ENCODE measurements at regions not wholly inside any gene's neighbourhood (a gene's known extent, or its start where the extent isn't known, plus 50 kb on each side); places are given as distances from the start of the nearest gene placed in this dataset.

GRCh38 chr14:38127356-38127755, 80.3 kb upstream of the SSTR1 start:
- Mint-ChIP-seq H3K4me3 (no peak overlapping the region), H3K4me1 (peaks cover 43% of the 10 kb centered on the region), H3K36me3 (no peaks in the 10 kb centered on the region), H3K27me3 (ENCODE audit: low read depth) (no peaks in the 10 kb centered on the region; the same call in 1 of the 2 replicates), H3K27ac (no peak overlapping the region), H3K9me3 (no peaks in the 10 kb centered on the region)
- TF ChIP-seq, protein P1, sequence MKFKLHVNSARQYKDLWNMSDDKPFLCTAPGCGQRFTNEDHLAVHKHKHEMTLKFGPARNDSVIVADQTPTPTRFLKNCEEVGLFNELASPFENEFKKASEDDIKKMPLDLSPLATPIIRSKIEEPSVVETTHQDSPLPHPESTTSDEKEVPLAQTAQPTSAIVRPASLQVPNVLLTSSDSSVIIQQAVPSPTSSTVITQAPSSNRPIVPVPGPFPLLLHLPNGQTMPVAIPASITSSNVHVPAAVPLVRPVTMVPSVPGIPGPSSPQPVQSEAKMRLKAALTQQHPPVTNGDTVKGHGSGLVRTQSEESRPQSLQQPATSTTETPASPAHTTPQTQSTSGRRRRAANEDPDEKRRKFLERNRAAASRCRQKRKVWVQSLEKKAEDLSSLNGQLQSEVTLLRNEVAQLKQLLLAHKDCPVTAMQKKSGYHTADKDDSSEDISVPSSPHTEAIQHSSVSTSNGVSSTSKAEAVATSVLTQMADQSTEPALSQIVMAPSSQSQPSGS (CRISPR knock-in tag; IDR thresholded peaks at IDR 0.05; ENCODE audit: borderline replicate concordance, low read depth), result no peak
- TF ChIP-seq ZMAT4 (CRISPR knock-in tag; IDR thresholded peaks at IDR 0.05) (no peak), AFF4 (CRISPR knock-in tag; IDR thresholded peaks at IDR 0.05; ENCODE audit: borderline replicate concordance) (no peak), SOX15 (CRISPR knock-in tag; IDR thresholded peaks at IDR 0.05) (no peak), ZNF281 (CRISPR knock-in tag; IDR thresholded peaks at IDR 0.05) (no peak)
- TF ChIP-seq, protein P2, sequence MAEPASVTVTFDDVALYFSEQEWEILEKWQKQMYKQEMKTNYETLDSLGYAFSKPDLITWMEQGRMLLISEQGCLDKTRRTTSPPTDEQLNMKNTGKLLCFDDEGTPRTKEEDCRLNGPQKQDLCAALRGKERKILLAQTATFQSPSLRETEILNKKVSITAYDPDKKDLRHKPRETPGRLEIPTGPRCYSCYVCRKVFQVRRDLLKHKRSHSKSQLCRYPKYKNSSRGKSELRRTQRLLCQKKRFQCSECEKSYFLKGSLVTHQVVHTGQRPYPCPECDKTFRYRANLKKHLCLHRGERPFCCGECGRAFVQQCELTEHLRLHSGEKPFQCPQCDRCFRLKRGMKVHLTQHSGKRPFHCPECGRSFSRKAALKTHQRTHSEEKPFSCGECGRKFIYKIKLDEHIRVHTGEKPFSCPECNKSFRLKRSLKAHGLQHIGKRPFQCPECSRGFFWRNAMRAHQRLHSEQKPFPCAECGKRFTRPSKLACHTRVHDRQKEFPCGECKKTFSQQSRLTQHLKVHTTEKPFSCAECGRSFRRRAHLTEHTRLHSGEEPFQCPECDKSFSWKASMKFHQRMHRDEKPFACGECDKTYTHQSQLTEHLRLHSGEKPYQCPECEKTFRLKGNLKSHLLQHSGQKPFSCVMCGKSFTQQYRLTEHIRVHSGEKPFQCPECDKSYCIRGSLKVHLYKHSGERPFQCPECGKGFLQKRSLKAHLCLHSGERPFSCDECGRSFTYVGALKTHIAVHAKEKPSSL (CRISPR knock-in tag; conservative IDR thresholded peaks at IDR 0.05), result no peak
- no peak for DNase-seq (ENCODE audit: low spot score)
- no peak for ATAC-seq
- CTCF ChIA-PET, result no interaction called here
- POLR2A ChIA-PET, result no interaction called here

- ChIA-PET POLR2A (no interaction called here), CTCF (interaction anchor here (1.2 kb wide), 1 partner anchor 253 kb away, joined by 4 read pairs; no protein-coding TSS in a partner anchor)
- Mint-ChIP-seq H3K4me3 (no peak overlapping the region), H3K27ac (no peak overlapping the region), H3K36me3 (no peaks in the 10 kb centered on the region), H3K27me3 (ENCODE audit: low read depth) (no peaks in the 10 kb centered on the region; the same call in 1 of the 2 replicates), H3K4me1 (peaks cover 43% of the 10 kb centered on the region), H3K9me3 (no peaks in the 10 kb centered on the region)
- TF ChIP-seq SMAD3 (CRISPR knock-in tag; IDR thresholded peaks at IDR 0.05; ENCODE audit: borderline replicate concordance) (no peak), SOX15 (CRISPR knock-in tag; IDR thresholded peaks at IDR 0.05) (no peak), TCF7 (CRISPR knock-in tag; IDR thresholded peaks at IDR 0.05; ENCODE audit: low read depth) (no peak), ZNF121 (CRISPR knock-in tag; IDR thresholded peaks at IDR 0.05) (no peak), ZNF416 (CRISPR knock-in tag; IDR thresholded peaks at IDR 0.05) (no peak), GABPB1 (CRISPR knock-in tag; IDR thresholded peaks at IDR 0.05) (no peak), ZNF219 (CRISPR knock-in tag; IDR thresholded peaks at IDR 0.05; ENCODE audit: borderline replicate concordance) (no peak), CREB1 (CRISPR knock-in tag; IDR thresholded peaks at IDR 0.05) (no peak), ZNF232 (CRISPR knock-in tag; IDR thresholded peaks at IDR 0.05) (no peak), ZNF423 (CRISPR knock-in tag; IDR thresholded peaks at IDR 0.05) (no peak), NFE2L1 (CRISPR knock-in tag; IDR thresholded peaks at IDR 0.05) (no peak), NFATC4 (CRISPR knock-in tag; IDR thresholded peaks at IDR 0.05) (no peak), GRHL2 (CRISPR knock-in tag; IDR thresholded peaks at IDR 0.05; ENCODE audit: insufficient replicate concordance, severe bottlenecking) (no peak)
- TF ChIP-seq, protein P3, sequence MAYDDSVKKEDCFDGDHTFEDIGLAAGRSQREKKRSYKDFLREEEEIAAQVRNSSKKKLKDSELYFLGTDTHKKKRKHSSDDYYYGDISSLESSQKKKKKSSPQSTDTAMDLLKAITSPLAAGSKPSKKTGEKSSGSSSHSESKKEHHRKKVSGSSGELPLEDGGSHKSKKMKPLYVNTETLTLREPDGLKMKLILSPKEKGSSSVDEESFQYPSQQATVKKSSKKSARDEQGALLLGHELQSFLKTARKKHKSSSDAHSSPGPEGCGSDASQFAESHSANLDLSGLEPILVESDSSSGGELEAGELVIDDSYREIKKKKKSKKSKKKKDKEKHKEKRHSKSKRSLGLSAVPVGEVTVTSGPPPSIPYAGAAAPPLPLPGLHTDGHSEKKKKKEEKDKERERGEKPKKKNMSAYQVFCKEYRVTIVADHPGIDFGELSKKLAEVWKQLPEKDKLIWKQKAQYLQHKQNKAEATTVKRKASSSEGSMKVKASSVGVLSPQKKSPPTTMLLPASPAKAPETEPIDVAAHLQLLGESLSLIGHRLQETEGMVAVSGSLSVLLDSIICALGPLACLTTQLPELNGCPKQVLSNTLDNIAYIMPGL (CRISPR knock-in tag; IDR thresholded peaks at IDR 0.05), result no peak
- TF ChIP-seq, protein P1 (CRISPR knock-in tag; IDR thresholded peaks at IDR 0.05; ENCODE audit: borderline replicate concordance, low read depth), result no peak
- no peak for DNase-seq (ENCODE audit: low spot score)
- ATAC-seq, result no peak
Measured at GRCh38 chr14:38127784-38128183, 79.9 kb upstream of the SSTR1 start.

All from WTC11 (cell line).